GM21723 (cell line): ENCODE measurements at regions not wholly inside any gene's neighbourhood (a gene's known extent, or its start where the extent isn't known, plus 50 kb on each side); places are given as distances from the start of the nearest gene placed in this dataset.

Experiments
- ATAC-seq: cut with Tn5 transposase; IDR thresholded peaks from one replicate; pipeline ENCODE4 v1.9.1; 2021; ENCODE audit warnings: mild to moderate bottlenecking, moderate library complexity; ENCODE audit not compliant: unreplicated experiment

- no peak for ATAC-seq
These were observed 100.0 kb upstream of the STX18 start for GRCh38 chr4:4641661-4642495.

DNA sequence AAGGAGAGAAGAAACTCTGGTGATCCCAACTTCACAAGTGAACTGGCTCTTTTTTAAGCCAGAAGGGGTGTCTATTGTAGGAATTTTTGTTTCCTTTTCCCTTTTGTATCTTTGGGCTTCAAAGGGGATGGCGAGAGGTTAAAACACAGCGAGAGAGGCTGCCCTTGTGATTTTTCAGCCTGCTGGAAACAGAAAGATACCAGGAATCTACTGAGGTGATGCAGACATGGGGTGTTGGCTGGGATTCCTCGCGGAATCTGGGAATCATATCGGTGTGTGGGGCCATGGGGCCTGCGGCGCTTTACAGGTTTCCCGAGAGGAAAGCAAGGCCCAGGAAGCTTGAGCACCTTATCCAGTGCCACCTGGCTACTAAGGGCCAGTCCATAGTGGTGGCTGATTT is 99.4 kb upstream of the STX18 start:
- ATAC-seq = no peak

DNA sequence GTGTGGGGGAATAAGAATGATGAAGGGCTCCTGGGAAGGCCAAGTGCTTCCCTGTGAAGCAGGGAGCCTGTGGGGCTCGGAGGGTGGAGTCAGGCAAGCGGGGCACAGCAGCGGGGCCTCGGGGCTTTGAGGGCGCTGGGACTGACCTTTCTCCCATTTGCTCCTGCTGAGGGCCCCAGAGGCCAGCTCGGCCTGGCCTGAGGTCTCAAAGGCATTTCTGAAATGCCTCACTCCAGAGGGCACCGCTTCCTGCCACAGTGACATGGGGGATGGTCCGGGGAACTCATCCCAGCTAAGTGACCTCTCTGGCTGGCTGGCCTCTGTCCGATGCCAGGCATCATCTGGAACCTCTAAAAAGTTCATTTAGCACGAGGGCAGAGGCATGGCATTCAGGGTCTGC is 98.8 kb upstream of the STX18 start:
- no peak for ATAC-seq

- ATAC-seq = no peak
These were observed 97.5 kb upstream of the STX18 start for GRCh38 chr4:4639370-4639769.

- no peak for ATAC-seq
These were observed 95.9 kb upstream of the STX18 start for GRCh38 chr4:4637710-4638109.

DNA sequence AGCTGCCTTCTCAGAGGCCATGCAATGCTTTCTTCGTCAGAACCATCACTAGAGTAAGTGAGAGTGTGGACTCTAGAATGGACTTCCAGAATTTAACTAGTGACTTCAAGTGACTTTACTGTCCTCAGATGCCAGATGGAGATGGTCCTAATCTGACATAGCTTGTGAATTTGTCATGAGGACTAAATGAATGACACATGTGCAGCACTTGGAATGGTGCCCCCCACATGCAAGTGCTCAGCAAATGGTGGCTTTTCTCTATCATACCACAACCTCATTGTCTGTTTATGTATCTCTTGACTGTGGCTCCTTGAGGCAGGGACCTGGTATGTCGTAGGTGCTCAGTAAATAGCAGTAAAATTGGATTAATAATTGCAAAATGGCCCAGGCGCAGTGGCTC is 91.6 kb upstream of the STX18 start:
- ATAC-seq = no peak

GRCh38 chr4:4631150-4631549 is 89.3 kb upstream of the STX18 start:
- peak; percentile 87 for ATAC-seq

GRCh38 chr4:4627906-4628305 is 86.1 kb upstream of the STX18 start:
- no peak for ATAC-seq

DNA sequence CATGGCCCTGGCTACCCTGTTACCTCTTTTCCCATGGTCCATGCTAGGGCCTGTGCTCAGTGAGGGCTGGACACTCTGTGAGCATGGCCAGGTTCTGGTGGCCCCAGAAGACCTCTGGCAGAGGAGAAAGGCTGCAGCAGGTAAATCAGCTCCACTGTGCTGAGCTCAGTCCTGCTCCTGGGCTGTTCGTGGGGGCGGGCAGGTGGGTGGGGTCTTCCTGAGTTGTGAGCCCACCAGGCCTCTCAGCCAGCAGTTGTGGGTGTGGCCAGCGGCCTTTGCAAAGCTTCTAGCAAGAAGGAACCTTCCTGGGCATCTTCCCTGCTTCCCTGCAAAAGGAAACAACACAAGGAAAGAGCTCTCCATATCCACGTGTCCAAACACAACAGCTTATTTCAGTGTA is 85.3 kb upstream of the STX18 start:
- no peak for ATAC-seq

DNA sequence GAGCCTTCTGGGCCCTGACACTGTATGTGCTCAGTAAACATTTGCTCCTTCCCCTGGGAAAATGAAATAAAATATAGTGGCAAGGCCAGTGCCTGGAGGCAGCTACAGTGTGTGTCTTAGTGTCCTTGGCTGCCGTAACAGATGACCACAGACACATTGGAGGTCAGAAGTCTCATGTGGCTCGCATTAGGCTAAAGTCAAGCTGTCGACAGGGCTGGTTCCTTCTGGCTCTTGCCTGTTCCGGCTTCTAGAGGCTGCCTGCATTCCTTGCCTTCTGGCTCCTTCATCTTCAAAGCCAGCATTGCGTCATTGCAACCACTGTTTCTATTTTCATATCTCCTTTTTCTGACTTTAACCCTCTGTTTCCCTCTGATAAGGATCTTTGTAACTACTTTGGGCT is 83.6 kb upstream of the STX18 start:
- no peak for ATAC-seq

DNA sequence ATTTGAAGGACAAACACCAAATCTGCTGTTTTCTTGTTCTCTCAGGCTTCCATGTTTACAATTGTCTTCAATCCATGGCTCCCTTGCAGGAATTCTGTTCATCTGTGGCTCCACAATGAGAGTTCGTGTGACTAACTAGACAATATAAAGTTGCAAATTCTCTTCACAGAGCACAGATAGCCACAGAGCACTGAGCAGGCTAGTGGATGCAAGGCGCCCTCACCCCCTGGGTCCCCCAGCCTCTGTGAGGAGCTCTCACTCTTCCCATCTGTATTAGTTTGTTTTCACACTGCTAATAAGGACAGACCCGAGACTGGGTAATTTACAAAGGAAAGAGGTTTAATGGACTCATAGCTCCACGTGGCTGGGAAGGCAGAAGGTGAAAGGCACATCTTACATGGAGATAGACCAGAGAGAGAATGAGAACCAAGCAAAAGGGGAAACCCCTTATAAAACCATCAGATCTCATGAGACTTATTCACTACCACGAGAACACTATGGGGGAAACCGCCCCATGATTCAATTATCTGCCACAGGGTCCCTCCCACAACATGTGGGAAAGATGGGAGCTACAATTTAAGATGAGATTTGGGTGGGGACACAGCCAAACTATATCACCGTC is 82.5 kb upstream of the STX18 start:
- ATAC-seq = no peak

DNA sequence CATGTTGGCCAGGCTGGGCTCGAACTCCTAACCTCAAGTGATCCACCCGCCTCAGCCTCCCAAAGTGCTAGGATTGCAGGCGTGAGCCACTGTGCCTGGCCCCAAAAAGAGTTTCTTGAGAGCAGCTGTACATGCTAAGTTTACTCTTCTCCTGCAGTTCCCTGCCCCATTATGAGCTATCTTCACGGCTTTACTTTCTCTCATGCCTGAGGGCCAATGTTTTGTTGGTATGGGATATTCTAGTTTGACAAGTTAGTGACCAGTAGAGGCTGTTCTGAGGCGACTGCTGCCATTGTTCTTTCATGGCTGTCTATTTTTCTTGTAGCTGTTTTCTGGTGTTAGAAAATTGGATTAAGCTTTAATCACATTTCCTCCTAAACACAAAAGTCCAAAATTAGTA is 78.0 kb upstream of the STX18 start:
- ATAC-seq = no peak

- ATAC-seq = no peak
These were observed 77.0 kb upstream of the STX18 start for GRCh38 chr4:4618847-4619246.

DNA sequence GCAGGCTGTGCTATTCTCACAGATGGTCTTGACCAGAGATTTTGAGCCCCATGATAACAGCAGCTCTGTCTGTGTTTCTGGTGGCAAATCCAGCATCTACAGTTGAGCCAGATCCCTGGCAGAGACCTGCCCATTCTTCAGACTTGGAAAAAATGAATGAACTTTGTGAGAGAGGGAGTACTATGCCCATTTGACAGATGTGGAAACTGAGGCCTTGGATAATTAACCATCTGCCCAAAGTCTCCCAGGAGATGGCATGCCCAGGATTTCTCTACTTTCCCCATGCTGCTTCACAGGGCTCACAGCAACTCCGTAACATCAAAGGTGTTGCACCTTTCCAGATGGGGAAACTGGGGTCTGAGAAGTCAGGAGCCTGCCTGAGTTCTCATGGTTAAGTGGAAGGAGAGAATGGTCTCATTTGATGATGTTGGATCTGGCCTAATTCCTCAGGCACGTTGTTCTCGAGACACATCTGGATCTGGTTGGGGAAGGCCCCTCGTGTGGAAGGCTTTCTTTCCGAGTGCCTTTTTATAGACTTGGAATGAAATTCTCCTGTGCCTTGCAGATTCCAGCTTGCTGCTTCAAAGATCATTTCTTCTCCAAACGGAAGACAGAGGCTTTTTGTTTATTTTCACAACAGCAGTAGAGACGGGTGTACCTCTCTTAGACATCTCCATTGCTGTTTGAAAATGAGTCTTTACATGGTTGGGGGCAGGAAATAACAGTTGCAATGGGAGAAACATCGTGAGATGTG is 73.3 kb upstream of the STX18 start:
- ATAC-seq = no peak

- no peak for ATAC-seq
These were observed 71.9 kb upstream of the STX18 start for GRCh38 chr4:4613641-4614286.

DNA sequence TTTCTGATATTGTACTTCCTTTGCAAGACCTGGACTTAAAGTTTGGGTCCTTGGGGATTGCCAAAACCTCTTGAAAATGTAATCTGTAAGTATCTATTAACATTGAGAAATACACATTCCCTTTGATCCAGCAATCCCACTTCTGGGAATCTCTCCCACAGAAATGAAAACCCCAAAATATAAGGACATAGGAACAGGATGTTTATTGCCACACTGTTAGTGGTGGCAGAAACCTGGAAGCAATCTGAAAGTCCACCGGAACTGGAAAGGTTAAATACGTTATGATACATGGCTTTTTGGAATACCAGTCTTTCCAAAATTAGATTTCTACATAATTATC is 71.2 kb upstream of the STX18 start:
- no peak for ATAC-seq

DNA sequence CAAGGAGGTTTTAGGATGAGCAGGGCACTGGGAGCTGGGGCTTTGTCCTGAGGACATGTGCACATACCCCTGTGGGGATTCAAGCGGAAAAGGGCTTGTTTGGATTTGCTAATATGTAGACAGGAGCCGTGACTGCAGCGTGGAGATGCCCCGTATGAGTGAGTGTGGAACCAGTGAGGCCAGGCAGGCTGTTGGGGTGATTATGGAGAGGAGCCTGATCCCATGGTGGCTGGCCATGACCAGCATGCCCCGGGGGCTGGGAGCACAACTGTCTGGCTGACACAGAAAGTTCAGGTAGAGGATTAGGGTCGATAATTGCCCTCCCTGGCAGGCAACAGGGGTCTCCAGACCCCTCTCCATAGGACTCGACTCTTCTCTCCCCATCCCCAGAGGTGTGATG is 68.8 kb upstream of the STX18 start:
- ATAC-seq = no peak

DNA sequence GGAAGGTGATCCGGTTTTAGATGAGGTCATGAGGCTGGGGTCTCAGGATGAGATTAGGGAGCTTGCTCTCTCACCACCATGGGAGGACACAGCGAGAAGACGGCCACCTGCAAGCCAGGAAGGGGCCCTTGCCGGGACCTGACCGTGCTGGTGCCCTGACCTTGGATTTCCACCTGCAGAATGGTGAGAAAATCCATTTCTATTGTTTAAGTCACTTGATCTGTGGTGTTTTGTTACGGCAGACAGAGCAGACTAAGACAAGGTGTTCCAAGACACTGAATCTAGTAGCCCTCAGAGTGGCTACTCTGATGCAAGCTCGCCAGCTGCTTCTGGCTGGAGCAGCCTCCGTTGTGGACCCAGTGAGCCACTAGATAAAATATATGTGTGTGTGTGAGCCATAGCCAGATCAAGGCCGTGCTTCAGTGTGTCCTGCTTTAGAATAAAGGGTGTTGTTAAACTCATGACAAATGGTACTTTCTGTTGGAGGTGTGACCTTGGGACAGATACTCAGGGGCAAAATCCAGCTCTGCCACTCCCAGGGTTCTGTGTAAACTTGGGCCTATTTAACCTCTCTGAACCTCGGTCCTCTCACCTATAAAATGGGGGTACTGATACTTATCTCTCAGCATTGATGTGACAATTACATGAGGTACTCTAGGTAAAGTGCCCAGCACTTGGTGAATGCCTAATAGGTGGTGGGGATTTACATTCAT is 67.9 kb upstream of the STX18 start:
- no peak for ATAC-seq

GRCh38 chr4:4608214-4608537 is 66.3 kb upstream of the STX18 start:
- ATAC-seq = no peak

- no peak for ATAC-seq
These were observed 65.7 kb upstream of the STX18 start for GRCh38 chr4:4607336-4608213.
